ENCODE measurements at regions not wholly inside any gene's neighbourhood (a gene's known extent, or its start where the extent isn't known, plus 50 kb on each side); places are given as distances from the start of the nearest gene placed in this dataset.

GRCh38 chr22:27525711-27526110, 275.8 kb downstream of the MN1 start:
- H3K4me1 ChIP-seq (ENCODE audit: control insufficient read depth, insufficient read depth, low read length) = peaks cover 12% of the 10 kb centered on the region
- H3K9me3 ChIP-seq (replicated peaks; ENCODE audit: control insufficient read depth, low read depth, low read length) = peaks cover 3% of the 10 kb centered on the region
- no peak overlapping the region for H3K27ac ChIP-seq (ENCODE audit: low read length)
- whole genome bisulfite sequencing (ENCODE audit: insufficient coverage) = 100% methylated on average over 1 of the region's 2 CpGs
- H3K36me3 ChIP-seq (ENCODE audit: control insufficient read depth, insufficient read depth, low read length) = no peaks in the 10 kb centered on the region
- no peak overlapping the region for H3K4me3 ChIP-seq (ENCODE audit: low read length)
- H3K27me3 ChIP-seq (ENCODE audit: control insufficient read depth, insufficient read depth, low read length) = peaks cover 3% of the 10 kb centered on the region
- DNase-seq = no peak

- H3K9me3 ChIP-seq (replicated peaks; ENCODE audit: control insufficient read depth, low read depth, low read length) = peaks cover 5% of the 10 kb centered on the region
- H3K27me3 ChIP-seq (ENCODE audit: control insufficient read depth, insufficient read depth, low read length) = peaks cover 3% of the 10 kb centered on the region
- H3K4me1 ChIP-seq (ENCODE audit: control insufficient read depth, insufficient read depth, low read length) = peaks cover 12% of the 10 kb centered on the region
- no peak overlapping the region for H3K27ac ChIP-seq (ENCODE audit: low read length)
- H3K4me3 ChIP-seq (ENCODE audit: low read length) = no peak overlapping the region
- WGBS (ENCODE audit: insufficient coverage) = 16% methylated on average over 6 of the region's 10 CpGs
- DNase-seq = peak; percentile 77
- H3K36me3 ChIP-seq (ENCODE audit: control insufficient read depth, insufficient read depth, low read length) = no peaks in the 10 kb centered on the region
These were observed 274.7 kb downstream of the MN1 start for GRCh38 chr22:27526901-27527300.

GRCh38 chr22:27531782-27532530, 269.6 kb downstream of the MN1 start:
- no peak overlapping the region for H3K4me3 ChIP-seq (ENCODE audit: low read length)
- no peak for DNase-seq
- WGBS (ENCODE audit: insufficient coverage) = no CpG with 5 or more reads among the region's 8 CpGs
- H3K36me3 ChIP-seq (ENCODE audit: control insufficient read depth, insufficient read depth, low read length) = no peaks in the 10 kb centered on the region
- H3K4me1 ChIP-seq (ENCODE audit: control insufficient read depth, insufficient read depth, low read length) = peaks cover 20% of the 10 kb centered on the region
- peaks cover 4% of the 10 kb centered on the region for H3K27me3 ChIP-seq (ENCODE audit: control insufficient read depth, insufficient read depth, low read length)
- H3K27ac ChIP-seq (ENCODE audit: low read length) = no peak overlapping the region
- H3K9me3 ChIP-seq (replicated peaks; ENCODE audit: control insufficient read depth, low read depth, low read length) = peaks cover 5% of the 10 kb centered on the region

- peaks cover 4% of the 10 kb centered on the region for H3K27me3 ChIP-seq (ENCODE audit: control insufficient read depth, insufficient read depth, low read length)
- H3K4me1 ChIP-seq (ENCODE audit: control insufficient read depth, insufficient read depth, low read length) = peaks cover 19% of the 10 kb centered on the region
- DNase-seq = peak; percentile 58
- H3K4me3 ChIP-seq (ENCODE audit: low read length) = no peak overlapping the region
- peaks cover 5% of the 10 kb centered on the region for H3K9me3 ChIP-seq (replicated peaks; ENCODE audit: control insufficient read depth, low read depth, low read length)
- H3K27ac ChIP-seq (ENCODE audit: low read length) = no peak overlapping the region
- no peaks in the 10 kb centered on the region for H3K36me3 ChIP-seq (ENCODE audit: control insufficient read depth, insufficient read depth, low read length)
- 44% methylated on average over 6 of the region's 8 CpGs for WGBS (ENCODE audit: insufficient coverage)
These were observed 268.3 kb downstream of the MN1 start for GRCh38 chr22:27533105-27533745.

- H3K9me3 ChIP-seq (replicated peaks; ENCODE audit: control insufficient read depth, low read depth, low read length) = peaks cover 3% of the 10 kb centered on the region
- DNase-seq = no peak
- no peak overlapping the region for H3K4me3 ChIP-seq (ENCODE audit: low read length)
- H3K4me1 ChIP-seq (ENCODE audit: control insufficient read depth, insufficient read depth, low read length) = peaks cover 34% of the 10 kb centered on the region
- 63% methylated on average over 3 of the region's 7 CpGs for WGBS (ENCODE audit: insufficient coverage)
- H3K27ac ChIP-seq (ENCODE audit: low read length) = no peak overlapping the region
- no peaks in the 10 kb centered on the region for H3K36me3 ChIP-seq (ENCODE audit: control insufficient read depth, insufficient read depth, low read length)
- H3K27me3 ChIP-seq (ENCODE audit: control insufficient read depth, insufficient read depth, low read length) = peaks cover 8% of the 10 kb centered on the region
These were observed 266.8 kb downstream of the MN1 start for GRCh38 chr22:27534720-27535125.

GRCh38 chr22:27535452-27535851, 266.1 kb downstream of the MN1 start:
- DNase-seq = no peak
- no peak overlapping the region for H3K4me3 ChIP-seq (ENCODE audit: low read length)
- peaks cover 3% of the 10 kb centered on the region for H3K9me3 ChIP-seq (replicated peaks; ENCODE audit: control insufficient read depth, low read depth, low read length)
- H3K27ac ChIP-seq (ENCODE audit: low read length) = no peak overlapping the region
- peaks cover 38% of the 10 kb centered on the region for H3K4me1 ChIP-seq (ENCODE audit: control insufficient read depth, insufficient read depth, low read length)
- WGBS (ENCODE audit: insufficient coverage) = no CpG with 5 or more reads among the region's 2 CpGs
- no peaks in the 10 kb centered on the region for H3K36me3 ChIP-seq (ENCODE audit: control insufficient read depth, insufficient read depth, low read length)
- H3K27me3 ChIP-seq (ENCODE audit: control insufficient read depth, insufficient read depth, low read length) = peaks cover 13% of the 10 kb centered on the region

- H3K27me3 ChIP-seq (ENCODE audit: control insufficient read depth, insufficient read depth, low read length) = peaks cover 13% of the 10 kb centered on the region
- H3K27ac ChIP-seq (ENCODE audit: low read length) = peak overlapping the region; percentile 43
- no peaks in the 10 kb centered on the region for H3K36me3 ChIP-seq (ENCODE audit: control insufficient read depth, insufficient read depth, low read length)
- peaks cover 41% of the 10 kb centered on the region for H3K4me1 ChIP-seq (ENCODE audit: control insufficient read depth, insufficient read depth, low read length)
- DNase-seq = peak; percentile 87
- H3K4me3 ChIP-seq (ENCODE audit: low read length) = no peak overlapping the region
- H3K9me3 ChIP-seq (replicated peaks; ENCODE audit: control insufficient read depth, low read depth, low read length) = no peaks in the 10 kb centered on the region
- WGBS (ENCODE audit: insufficient coverage) = 23% methylated on average over 11 of the region's 15 CpGs
These were observed 264.1 kb downstream of the MN1 start for GRCh38 chr22:27537501-27537900.

DNA sequence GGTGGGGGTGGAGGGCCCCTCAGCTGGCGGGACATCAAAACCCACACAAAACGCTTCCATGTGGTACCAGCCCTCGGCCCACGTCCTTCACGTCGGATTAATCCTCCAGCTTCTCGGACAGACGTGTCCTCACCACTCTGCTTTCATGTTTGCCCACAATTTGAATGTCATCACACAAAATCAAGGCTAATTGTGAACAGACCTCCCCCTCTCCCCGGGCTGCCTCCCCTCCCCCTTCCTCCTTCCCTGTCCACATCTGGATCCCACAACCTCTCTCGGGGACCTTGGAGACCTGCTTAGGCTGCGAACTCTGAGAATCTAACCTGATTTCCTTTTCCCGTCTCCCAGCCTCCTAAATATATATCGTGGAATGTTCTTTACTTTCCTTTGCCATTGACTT, 262.9 kb downstream of the MN1 start:
- Histone ChIP-seq H3K4me3 (ENCODE audit: low read length) (no peak overlapping the region), H3K36me3 (ENCODE audit: control insufficient read depth, insufficient read depth, low read length) (no peaks in the 10 kb centered on the region), H3K27me3 (ENCODE audit: control insufficient read depth, insufficient read depth, low read length) (peaks cover 19% of the 10 kb centered on the region), H3K9me3 (replicated peaks; ENCODE audit: control insufficient read depth, low read depth, low read length) (no peaks in the 10 kb centered on the region), H3K27ac (ENCODE audit: low read length) (peak overlapping the region; percentile 35), H3K4me1 (ENCODE audit: control insufficient read depth, insufficient read depth, low read length) (peaks cover 40% of the 10 kb centered on the region)
- 28% methylated on average over 11 of the region's 13 CpGs for WGBS (ENCODE audit: insufficient coverage)
- peak; percentile 80 for DNase-seq

DNA sequence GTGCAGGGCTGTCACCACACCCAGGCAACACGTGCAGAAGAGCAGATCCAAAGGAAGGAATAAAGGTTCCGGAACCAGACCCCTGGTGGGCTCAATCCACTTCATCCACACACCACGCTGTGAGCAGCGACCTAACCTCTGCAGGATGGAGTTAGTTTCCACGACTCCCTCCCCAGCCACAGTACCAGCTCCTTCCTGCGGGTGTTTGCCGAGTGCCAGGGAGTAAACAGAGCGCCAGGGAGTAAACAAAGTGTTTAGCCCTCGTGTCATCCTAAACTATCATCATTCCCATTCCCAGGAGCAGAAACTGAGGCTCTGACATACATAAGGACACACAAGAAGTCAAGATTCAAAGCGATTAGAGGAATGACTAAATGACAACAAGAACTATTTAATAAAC, 261.3 kb downstream of the MN1 start:
- Histone ChIP-seq H3K4me1 (ENCODE audit: control insufficient read depth, insufficient read depth, low read length) (peaks cover 36% of the 10 kb centered on the region), H3K27ac (ENCODE audit: low read length) (no peak overlapping the region), H3K9me3 (replicated peaks; ENCODE audit: control insufficient read depth, low read depth, low read length) (no peaks in the 10 kb centered on the region), H3K36me3 (ENCODE audit: control insufficient read depth, insufficient read depth, low read length) (no peaks in the 10 kb centered on the region), H3K4me3 (ENCODE audit: low read length) (no peak overlapping the region), H3K27me3 (ENCODE audit: control insufficient read depth, insufficient read depth, low read length) (peaks cover 15% of the 10 kb centered on the region)
- no peak for DNase-seq
- 77% methylated on average over 7 of the region's 10 CpGs for WGBS (ENCODE audit: insufficient coverage)

DNA sequence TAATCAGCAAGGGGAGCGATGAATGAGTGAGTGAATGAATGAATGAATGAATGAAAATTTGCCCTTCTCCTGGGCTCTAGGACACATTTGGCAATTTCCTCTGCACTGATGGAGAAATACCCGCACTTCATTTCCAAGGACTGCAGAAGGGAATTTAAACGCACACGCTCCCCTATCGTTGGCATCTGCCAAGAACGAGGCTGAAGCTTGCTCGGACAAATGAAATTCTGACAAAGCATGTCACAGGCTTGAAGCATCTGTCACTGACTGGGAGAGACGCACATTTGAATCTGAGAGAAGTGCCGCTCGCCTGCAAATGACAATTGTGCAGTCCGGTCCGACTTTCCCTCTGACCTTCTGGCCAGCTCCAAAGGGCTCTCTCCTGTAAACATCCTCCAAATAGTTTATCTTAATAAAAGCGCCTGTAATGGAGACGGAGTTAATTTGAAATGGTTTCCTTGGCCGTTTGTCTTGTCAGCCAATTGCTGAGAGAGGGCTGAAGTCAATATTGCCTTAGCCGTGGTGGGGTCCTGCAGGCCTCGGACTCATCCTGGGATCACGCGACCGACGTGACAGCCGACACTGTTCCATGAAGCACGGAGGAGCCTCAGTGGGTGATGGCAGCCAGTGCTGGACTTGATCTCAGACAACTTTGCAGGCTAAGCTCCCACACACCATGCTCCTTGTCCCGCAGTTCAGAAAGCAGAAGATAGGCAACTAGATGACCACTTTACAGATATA, 260.7 kb downstream of the MN1 start:
- no peaks in the 10 kb centered on the region for H3K9me3 ChIP-seq (replicated peaks; ENCODE audit: control insufficient read depth, low read depth, low read length)
- no peak overlapping the region for H3K27ac ChIP-seq (ENCODE audit: low read length)
- no peak for DNase-seq
- H3K36me3 ChIP-seq (ENCODE audit: control insufficient read depth, insufficient read depth, low read length) = no peaks in the 10 kb centered on the region
- WGBS (ENCODE audit: insufficient coverage) = 82% methylated on average over 13 of the region's 24 CpGs
- H3K4me3 ChIP-seq (ENCODE audit: low read length) = no peak overlapping the region
- peaks cover 15% of the 10 kb centered on the region for H3K27me3 ChIP-seq (ENCODE audit: control insufficient read depth, insufficient read depth, low read length)
- peaks cover 39% of the 10 kb centered on the region for H3K4me1 ChIP-seq (ENCODE audit: control insufficient read depth, insufficient read depth, low read length)
